Vagina (tissue), 2 donors: ENCODE measurements at regions not wholly inside any gene's neighbourhood (a gene's known extent, or its start where the extent isn't known, plus 50 kb on each side); places are given as distances from the start of the nearest gene placed in this dataset.

Source experiments
- POLR2A ChIP-seq, 2 donors: fragments of 450-650 bp; IDR thresholded peaks; one replicate each; pipeline ENCODE4 v1.6.1; 2017; ENCODE audit warnings: antibody characterized with exemption in 2 of 2, mild to moderate bottlenecking in 2 of 2, moderate library complexity in 2 of 2
- TF ChIP-seq, protein P1 (sequence below), 3 experiments: fragments of 450-650 bp in 2 of 3; fragments of 200-600 bp in 1 of 3; sonication (generic) in 1 of 3; IDR thresholded peaks; one replicate each; pipeline ENCODE4 v1.5.1; 2017 to 2019; ENCODE audit warnings: antibody characterized with exemption in 3 of 3, mild to moderate bottlenecking in 2 of 3, moderate library complexity in 2 of 3

DNA sequence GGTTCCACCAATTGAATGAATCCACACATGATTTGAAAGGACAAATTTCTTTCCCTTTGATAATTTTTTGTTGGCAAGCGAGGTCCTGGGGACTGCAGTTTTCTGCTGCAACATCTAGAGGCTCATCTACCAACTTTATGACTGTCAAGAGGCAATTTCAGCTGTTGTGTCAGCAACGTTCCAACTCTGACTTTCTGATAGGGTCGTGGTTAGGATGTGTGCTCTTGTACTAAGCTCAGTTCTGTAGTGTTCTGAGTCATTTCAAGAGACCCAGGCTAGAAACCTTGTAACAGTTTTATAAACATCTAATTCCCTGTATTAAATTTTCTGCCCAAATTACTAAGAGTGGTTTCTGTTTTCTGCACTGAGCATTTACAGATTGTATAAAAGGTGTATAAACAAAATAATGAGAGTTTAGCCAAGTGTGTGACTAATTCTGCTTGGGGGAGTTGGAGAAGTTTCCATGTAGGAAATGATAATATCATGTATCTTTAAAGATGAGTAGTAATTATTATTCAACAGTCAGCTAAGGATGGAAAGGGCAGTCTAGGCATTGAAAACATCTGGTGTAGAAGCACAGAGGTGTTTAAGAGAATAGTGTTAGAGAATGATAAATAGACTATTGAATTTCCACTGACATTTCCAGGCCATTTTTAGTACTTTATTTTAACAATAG is 72.2 kb downstream of the RBMXL2 start:
- TF ChIP-seq, protein P1, sequence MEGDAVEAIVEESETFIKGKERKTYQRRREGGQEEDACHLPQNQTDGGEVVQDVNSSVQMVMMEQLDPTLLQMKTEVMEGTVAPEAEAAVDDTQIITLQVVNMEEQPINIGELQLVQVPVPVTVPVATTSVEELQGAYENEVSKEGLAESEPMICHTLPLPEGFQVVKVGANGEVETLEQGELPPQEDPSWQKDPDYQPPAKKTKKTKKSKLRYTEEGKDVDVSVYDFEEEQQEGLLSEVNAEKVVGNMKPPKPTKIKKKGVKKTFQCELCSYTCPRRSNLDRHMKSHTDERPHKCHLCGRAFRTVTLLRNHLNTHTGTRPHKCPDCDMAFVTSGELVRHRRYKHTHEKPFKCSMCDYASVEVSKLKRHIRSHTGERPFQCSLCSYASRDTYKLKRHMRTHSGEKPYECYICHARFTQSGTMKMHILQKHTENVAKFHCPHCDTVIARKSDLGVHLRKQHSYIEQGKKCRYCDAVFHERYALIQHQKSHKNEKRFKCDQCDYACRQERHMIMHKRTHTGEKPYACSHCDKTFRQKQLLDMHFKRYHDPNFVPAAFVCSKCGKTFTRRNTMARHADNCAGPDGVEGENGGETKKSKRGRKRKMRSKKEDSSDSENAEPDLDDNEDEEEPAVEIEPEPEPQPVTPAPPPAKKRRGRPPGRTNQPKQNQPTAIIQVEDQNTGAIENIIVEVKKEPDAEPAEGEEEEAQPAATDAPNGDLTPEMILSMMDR (IDR thresholded peaks at IDR 0.05) = no peak
- TF ChIP-seq POLR2A (IDR thresholded peaks at IDR 0.05) = no peak
